ENCODE measurements at regions not wholly inside any gene's neighbourhood (a gene's known extent, or its start where the extent isn't known, plus 50 kb on each side); places are given as distances from the start of the nearest gene placed in this dataset.
"Not testable (repeated sequence)": the region's sequence is repeated elsewhere in the genome, so short reads cannot be mapped to it uniquely, and the experiment has no call there.

GRCh38 chr3:118530350-118530922 lies 504.2 kb downstream of the IGSF11 start:
- no peak for ATAC-seq
- no peak for TF ChIP-seq ESRRG (CRISPR knock-in tag; IDR thresholded peaks at IDR 0.05)
- TF ChIP-seq PATZ1 (CRISPR knock-in tag; IDR thresholded peaks at IDR 0.05; ENCODE audit: borderline replicate concordance) = no peak
- TF ChIP-seq BACH2 (CRISPR knock-in tag; IDR thresholded peaks at IDR 0.05; ENCODE audit: borderline replicate concordance) = no peak
- TF ChIP-seq TOX (CRISPR knock-in tag; IDR thresholded peaks at IDR 0.05; ENCODE audit: borderline replicate concordance) = no peak
- no peak for TF ChIP-seq OSR1 (CRISPR knock-in tag; IDR thresholded peaks at IDR 0.05)

GRCh38 chr3:118530927-118531356 lies 503.7 kb downstream of the IGSF11 start:
- ATAC-seq = not testable (repeated sequence)

- ATAC-seq = no peak
- TF ChIP-seq OSR1 (CRISPR knock-in tag; IDR thresholded peaks at IDR 0.05) (no peak), ZC3H10 (CRISPR knock-in tag; IDR thresholded peaks at IDR 0.05) (no peak), PATZ1 (CRISPR knock-in tag; IDR thresholded peaks at IDR 0.05; ENCODE audit: borderline replicate concordance) (no peak), RARB (CRISPR knock-in tag; IDR thresholded peaks at IDR 0.05) (no peak), ZNF565 (CRISPR knock-in tag; conservative IDR thresholded peaks at IDR 0.05; ENCODE audit: low read depth) (no peak), CSDC2 (CRISPR knock-in tag; IDR thresholded peaks at IDR 0.05) (no peak), SNAI2 (CRISPR knock-in tag; IDR thresholded peaks at IDR 0.05) (no peak), BACH2 (CRISPR knock-in tag; IDR thresholded peaks at IDR 0.05; ENCODE audit: borderline replicate concordance) (no peak), POU6F1 (CRISPR knock-in tag; IDR thresholded peaks at IDR 0.05; ENCODE audit: borderline replicate concordance, low read depth) (no peak), TOX (CRISPR knock-in tag; IDR thresholded peaks at IDR 0.05; ENCODE audit: borderline replicate concordance) (no peak), ZNF8 (CRISPR knock-in tag; IDR thresholded peaks at IDR 0.05) (no peak)
Observed at GRCh38 chr3:118531816-118532215, 502.8 kb downstream of the IGSF11 start.

GRCh38 chr3:118533676-118534075 lies 501.0 kb downstream of the IGSF11 start:
- no peak for TF ChIP-seq CSDC2 (CRISPR knock-in tag; IDR thresholded peaks at IDR 0.05)
- no peak for TF ChIP-seq CREB5 (CRISPR knock-in tag; IDR thresholded peaks at IDR 0.05; ENCODE audit: low read depth)
- no peak for TF ChIP-seq ZNF565 (CRISPR knock-in tag; conservative IDR thresholded peaks at IDR 0.05; ENCODE audit: low read depth)
- no peak for TF ChIP-seq ESRRG (CRISPR knock-in tag; IDR thresholded peaks at IDR 0.05)
- no peak for TF ChIP-seq ZFP30 (CRISPR knock-in tag; IDR thresholded peaks at IDR 0.05)
- no peak for TF ChIP-seq ISL1 (CRISPR knock-in tag; IDR thresholded peaks at IDR 0.05)
- no peak for TF ChIP-seq PATZ1 (CRISPR knock-in tag; IDR thresholded peaks at IDR 0.05; ENCODE audit: borderline replicate concordance)
- TF ChIP-seq BACH2 (CRISPR knock-in tag; IDR thresholded peaks at IDR 0.05; ENCODE audit: borderline replicate concordance) = no peak
- no peak for TF ChIP-seq TSHZ2 (CRISPR knock-in tag; IDR thresholded peaks at IDR 0.05)
- no peak for TF ChIP-seq TOX (CRISPR knock-in tag; IDR thresholded peaks at IDR 0.05; ENCODE audit: borderline replicate concordance)
- no peak for TF ChIP-seq ARNTL (CRISPR knock-in tag; IDR thresholded peaks at IDR 0.05; ENCODE audit: borderline replicate concordance, low read depth)
- no peak for TF ChIP-seq CSRNP3 (CRISPR knock-in tag; IDR thresholded peaks at IDR 0.05)
- no peak for TF ChIP-seq ZNF70 (CRISPR knock-in tag; IDR thresholded peaks at IDR 0.05)
- ATAC-seq = no peak

Measured in SK-N-SH treated with all-trans-retinoic acid at 6 μM for 48 hours (cell line).